ENCODE measurements at regions not wholly inside any gene's neighbourhood (a gene's known extent, or its start where the extent isn't known, plus 50 kb on each side); places are given as distances from the start of the nearest gene placed in this dataset.

- no peak for TF ChIP-seq JUN (CRISPR knock-in tag; IDR thresholded peaks at IDR 0.05)
- TF ChIP-seq, protein P1, sequence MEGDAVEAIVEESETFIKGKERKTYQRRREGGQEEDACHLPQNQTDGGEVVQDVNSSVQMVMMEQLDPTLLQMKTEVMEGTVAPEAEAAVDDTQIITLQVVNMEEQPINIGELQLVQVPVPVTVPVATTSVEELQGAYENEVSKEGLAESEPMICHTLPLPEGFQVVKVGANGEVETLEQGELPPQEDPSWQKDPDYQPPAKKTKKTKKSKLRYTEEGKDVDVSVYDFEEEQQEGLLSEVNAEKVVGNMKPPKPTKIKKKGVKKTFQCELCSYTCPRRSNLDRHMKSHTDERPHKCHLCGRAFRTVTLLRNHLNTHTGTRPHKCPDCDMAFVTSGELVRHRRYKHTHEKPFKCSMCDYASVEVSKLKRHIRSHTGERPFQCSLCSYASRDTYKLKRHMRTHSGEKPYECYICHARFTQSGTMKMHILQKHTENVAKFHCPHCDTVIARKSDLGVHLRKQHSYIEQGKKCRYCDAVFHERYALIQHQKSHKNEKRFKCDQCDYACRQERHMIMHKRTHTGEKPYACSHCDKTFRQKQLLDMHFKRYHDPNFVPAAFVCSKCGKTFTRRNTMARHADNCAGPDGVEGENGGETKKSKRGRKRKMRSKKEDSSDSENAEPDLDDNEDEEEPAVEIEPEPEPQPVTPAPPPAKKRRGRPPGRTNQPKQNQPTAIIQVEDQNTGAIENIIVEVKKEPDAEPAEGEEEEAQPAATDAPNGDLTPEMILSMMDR (IDR thresholded peaks at IDR 0.05), result no peak
- no peak for TF ChIP-seq TP53 (CRISPR knock-in tag; IDR thresholded peaks at IDR 0.05)
- TF ChIP-seq KAT7 (CRISPR knock-in tag; IDR thresholded peaks at IDR 0.05; ENCODE audit: borderline replicate concordance), result no peak
Measured at GRCh38 chr4:12124138-12124537, 695.4 kb upstream of the HS3ST1 start.
